OCI-LY3 (cell line): ENCODE measurements at regions not wholly inside any gene's neighbourhood (a gene's known extent, or its start where the extent isn't known, plus 50 kb on each side); places are given as distances from the start of the nearest gene placed in this dataset.

Experiments
- EZH2phosphoT487 ChIP-seq: fragments of 200-600 bp; shearing (Covaris generic); IDR thresholded peaks from 2 replicates; pipeline ENCODE4 v1.6.1; 2018; ENCODE audit warnings: antibody characterized with exemption, mixed run types, low read depth
- TF ChIP-seq, protein P1 (sequence below): fragments of 200-600, 300-600 bp; sonication (generic); IDR thresholded peaks from 2 replicates; pipeline ENCODE4 v1.5.1; 2014; ENCODE audit warnings: antibody characterized with exemption, low read length, low read depth

DNA sequence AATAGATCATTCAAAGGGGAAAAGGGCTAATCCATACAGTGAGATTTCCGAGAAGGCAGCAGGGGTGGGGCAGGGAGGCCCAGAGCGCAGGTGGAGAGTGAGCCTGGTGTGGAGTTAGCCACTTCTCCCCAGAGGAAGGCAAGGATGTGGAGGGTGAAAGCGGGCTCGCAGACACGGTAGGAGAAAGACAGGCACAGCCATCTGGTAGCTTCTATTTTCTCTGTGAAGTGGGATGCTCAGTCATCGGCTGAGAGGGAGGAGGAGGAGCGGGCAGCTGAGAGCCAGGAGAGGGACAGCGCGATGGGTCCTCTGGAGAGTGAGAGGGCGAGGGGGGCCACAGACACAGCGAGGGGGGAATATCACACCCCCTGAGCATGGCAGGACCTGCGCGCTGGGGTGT lies 153.3 kb upstream of the NDUFV2 start:
- TF ChIP-seq, protein P1, sequence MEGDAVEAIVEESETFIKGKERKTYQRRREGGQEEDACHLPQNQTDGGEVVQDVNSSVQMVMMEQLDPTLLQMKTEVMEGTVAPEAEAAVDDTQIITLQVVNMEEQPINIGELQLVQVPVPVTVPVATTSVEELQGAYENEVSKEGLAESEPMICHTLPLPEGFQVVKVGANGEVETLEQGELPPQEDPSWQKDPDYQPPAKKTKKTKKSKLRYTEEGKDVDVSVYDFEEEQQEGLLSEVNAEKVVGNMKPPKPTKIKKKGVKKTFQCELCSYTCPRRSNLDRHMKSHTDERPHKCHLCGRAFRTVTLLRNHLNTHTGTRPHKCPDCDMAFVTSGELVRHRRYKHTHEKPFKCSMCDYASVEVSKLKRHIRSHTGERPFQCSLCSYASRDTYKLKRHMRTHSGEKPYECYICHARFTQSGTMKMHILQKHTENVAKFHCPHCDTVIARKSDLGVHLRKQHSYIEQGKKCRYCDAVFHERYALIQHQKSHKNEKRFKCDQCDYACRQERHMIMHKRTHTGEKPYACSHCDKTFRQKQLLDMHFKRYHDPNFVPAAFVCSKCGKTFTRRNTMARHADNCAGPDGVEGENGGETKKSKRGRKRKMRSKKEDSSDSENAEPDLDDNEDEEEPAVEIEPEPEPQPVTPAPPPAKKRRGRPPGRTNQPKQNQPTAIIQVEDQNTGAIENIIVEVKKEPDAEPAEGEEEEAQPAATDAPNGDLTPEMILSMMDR, result no peak
- no peak for TF ChIP-seq EZH2phosphoT487
